ENCODE measurements at regions not wholly inside any gene's neighbourhood (a gene's known extent, or its start where the extent isn't known, plus 50 kb on each side); places are given as distances from the start of the nearest gene placed in this dataset.

DNA sequence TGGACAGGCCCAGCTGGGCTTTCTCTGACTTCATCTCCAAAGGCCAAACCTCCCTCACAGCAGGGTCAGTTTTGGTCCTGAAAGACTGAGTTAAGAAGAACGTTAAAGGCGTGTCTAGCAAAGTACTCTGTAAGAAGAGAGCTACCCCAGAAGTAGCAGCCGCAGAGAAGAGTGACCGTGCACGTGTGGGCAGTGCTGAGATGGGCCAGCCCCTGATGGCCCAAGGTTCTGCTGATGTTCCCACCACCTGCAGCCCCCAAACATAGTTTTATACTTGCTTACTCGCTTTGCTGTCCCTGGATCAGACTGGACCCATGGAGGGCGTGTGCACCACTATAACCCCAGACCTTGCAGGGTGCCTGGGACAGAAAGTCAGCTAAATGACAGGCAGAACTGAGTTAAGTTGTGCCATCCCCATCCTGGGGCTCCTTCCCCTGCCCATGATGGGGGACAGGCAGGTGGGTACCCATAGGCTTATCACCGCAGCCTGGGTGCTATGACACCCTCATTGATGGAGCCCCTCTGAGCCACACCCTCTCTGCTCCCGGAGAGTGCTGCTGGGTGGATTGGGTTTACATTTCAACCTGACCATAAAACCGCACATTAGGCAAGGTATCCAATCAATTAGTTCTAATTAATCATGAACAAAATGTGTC lies 367.3 kb upstream of the HS6ST1 start:
- TF ChIP-seq, protein P1, sequence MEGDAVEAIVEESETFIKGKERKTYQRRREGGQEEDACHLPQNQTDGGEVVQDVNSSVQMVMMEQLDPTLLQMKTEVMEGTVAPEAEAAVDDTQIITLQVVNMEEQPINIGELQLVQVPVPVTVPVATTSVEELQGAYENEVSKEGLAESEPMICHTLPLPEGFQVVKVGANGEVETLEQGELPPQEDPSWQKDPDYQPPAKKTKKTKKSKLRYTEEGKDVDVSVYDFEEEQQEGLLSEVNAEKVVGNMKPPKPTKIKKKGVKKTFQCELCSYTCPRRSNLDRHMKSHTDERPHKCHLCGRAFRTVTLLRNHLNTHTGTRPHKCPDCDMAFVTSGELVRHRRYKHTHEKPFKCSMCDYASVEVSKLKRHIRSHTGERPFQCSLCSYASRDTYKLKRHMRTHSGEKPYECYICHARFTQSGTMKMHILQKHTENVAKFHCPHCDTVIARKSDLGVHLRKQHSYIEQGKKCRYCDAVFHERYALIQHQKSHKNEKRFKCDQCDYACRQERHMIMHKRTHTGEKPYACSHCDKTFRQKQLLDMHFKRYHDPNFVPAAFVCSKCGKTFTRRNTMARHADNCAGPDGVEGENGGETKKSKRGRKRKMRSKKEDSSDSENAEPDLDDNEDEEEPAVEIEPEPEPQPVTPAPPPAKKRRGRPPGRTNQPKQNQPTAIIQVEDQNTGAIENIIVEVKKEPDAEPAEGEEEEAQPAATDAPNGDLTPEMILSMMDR (IDR thresholded peaks at IDR 0.05) = no peak
- TF ChIP-seq POLR2A (IDR thresholded peaks at IDR 0.05) = no peak

Measured in gastroesophageal sphincter (tissue), 3 donors.